Panc1 (cell line): ENCODE measurements at regions not wholly inside any gene's neighbourhood (a gene's known extent, or its start where the extent isn't known, plus 50 kb on each side); places are given as distances from the start of the nearest gene placed in this dataset.

Experiments used
- ATAC-seq: fragments of 200-7000 bp; cut with Tn5 transposase; 2 replicates; pipeline ENCODE4 v1.9.1; 2020; ENCODE audit warnings: mild to moderate bottlenecking, moderate library complexity
- BruUV-seq: library from RNA; stranded (reverse); fragments of 400-500 nt; replicated peaks from 2 replicates; lab custom pipeline; 2021; lab: Mats Ljungman, UMichigan
- CTCF ChIA-PET: fragments of 300-600 bp; sonication (Branson Sonifier 250); formaldehyde crosslinking; loops from one replicate; lab custom pipeline; 2022; ENCODE audit warnings: antibody characterized with exemption; lab: Charles Lee
- POLR2A ChIA-PET: fragments of 300-600 bp; sonication (Branson Sonifier 250); formaldehyde crosslinking; loops from one replicate; lab custom pipeline; 2022; ENCODE audit warnings: antibody characterized with exemption; lab: Charles Lee
- DNase-seq: peaks from one replicate; pipeline ENCODE4 v3.0.0-alpha.2; 2010; ENCODE audit warnings: low read depth, low spot score
- H3K27ac ChIP-seq: 2 replicates; pipeline ENCODE4 v1.5.1; 2011; ENCODE audit warnings: mild to moderate bottlenecking, low read length, inconsistent platforms
- H3K27me3 ChIP-seq: fragments of 200-500 bp; sonication (Bioruptor generic); 2 replicates; pipeline ENCODE4 v1.6.0; 2014; ENCODE audit warnings: low read length, inconsistent platforms; ENCODE audit not compliant: control insufficient read depth, insufficient read depth
- H3K36me3 ChIP-seq: fragments of 200-500 bp; sonication (Bioruptor generic); 2 replicates; pipeline ENCODE4 v1.5.1; 2014; ENCODE audit warnings: inconsistent platforms, mild to moderate bottlenecking, low read length, moderate library complexity; ENCODE audit not compliant: control insufficient read depth, insufficient read depth
- H3K4me1 ChIP-seq: 2 replicates; pipeline ENCODE4 v1.5.1; 2011; ENCODE audit warnings: inconsistent platforms, mild to moderate bottlenecking, low read length, moderate library complexity; ENCODE audit not compliant: control insufficient read depth, insufficient read depth
- H3K4me3 ChIP-seq, 2 experiments: 2 replicates each; pipeline ENCODE4 v1.5.1; 2011 to 2012; ENCODE audit warnings: low read depth in 2 of 2, low read length in 2 of 2, mild to moderate bottlenecking in 2 of 2, inconsistent platforms in 1 of 2, moderate library complexity in 1 of 2
- H3K9me3 ChIP-seq: fragments of 200-500 bp; sonication (Bioruptor generic); 2 replicates; pipeline ENCODE4 v1.5.1; 2014; ENCODE audit warnings: low read depth, mild to moderate bottlenecking, inconsistent platforms, low read length, moderate library complexity; ENCODE audit not compliant: control insufficient read depth, insufficient read depth
- CTCF ChIP-seq: fragments of 450-650 bp; IDR thresholded peaks from 2 replicates; pipeline ENCODE4 v1.5.1; 2017; ENCODE audit warnings: mild to moderate bottlenecking
- POLR2AphosphoS5 ChIP-seq: IDR thresholded peaks from 2 replicates; pipeline ENCODE4 v1.6.1; 2012; ENCODE audit warnings: mild to moderate bottlenecking, low read depth, low read length, moderate library complexity
- REST ChIP-seq, 2 experiments: IDR thresholded peaks; 2 replicates each; pipeline ENCODE4 v1.6.1; 2011 to 2012; ENCODE audit warnings: low read depth in 2 of 2, control low read depth in 1 of 2, low read length in 1 of 2, mild to moderate bottlenecking in 1 of 2, moderate library complexity in 1 of 2; ENCODE audit not compliant: insufficient read depth in 1 of 2
- SIN3A ChIP-seq: IDR thresholded peaks from 2 replicates; pipeline ENCODE4 v1.6.1; 2012; ENCODE audit warnings: low read depth, mild to moderate bottlenecking, low read length, moderate library complexity, borderline replicate concordance; ENCODE audit not compliant: insufficient read depth
- TCF7L2 ChIP-seq: IDR thresholded peaks from 2 replicates; pipeline ENCODE4 v1.6.1; 2011; ENCODE audit warnings: mild to moderate bottlenecking, low read depth, low read length, inconsistent platforms
- in situ Hi-C: cut with HindIII; loops from 2 replicates; pipeline ENCODE4 v1.10.0; 2016; ENCODE audit warnings: low sequenced_read_pairs, low pct_unique_long_range_greater_than_20kb
- intact Hi-C: fragments of 100-400 bp; cut with micrococcal nuclease; formaldehyde crosslinking; loops from one replicate; pipeline ENCODE4 v1.10.0; 2022; ENCODE audit not compliant: unreplicated experiment

GRCh38 chr7:25353196-25353595, 124.9 kb upstream of the NPVF start:
- DNase-seq (no peak), ATAC-seq (no peak)
- intact Hi-C loops (no loop called here), in situ Hi-C loops (no loop called here)
- CTCF ChIA-PET = no interaction called here
- Histone ChIP-seq H3K27ac (no peak overlapping the region), H3K36me3 (no peaks in the 10 kb centered on the region), H3K27me3 (peaks cover 6% of the 10 kb centered on the region; the same call in 1 of the 2 replicates), H3K4me3 (no peak overlapping the region), H3K4me1 (no peaks in the 10 kb centered on the region), H3K9me3 (no peaks in the 10 kb centered on the region)
- no TSS peak for BruUV-seq
- POLR2A ChIA-PET = no interaction called here
- no peak for TF ChIP-seq CTCF
- TF ChIP-seq SIN3A = no peak
- no peak for TF ChIP-seq TCF7L2
- TF ChIP-seq REST (IDR thresholded peaks at IDR 0.05; ENCODE audit: insufficient read depth in 1 of 2, low read depth in 2 of 2, low read length in 1 of 2) = no peak
- no peak for TF ChIP-seq POLR2AphosphoS5

- in situ Hi-C loops (no loop called here), intact Hi-C loops (no loop called here)
- no peaks in the 10 kb centered on the region for H3K4me1 ChIP-seq
- no peaks in the 10 kb centered on the region for H3K9me3 ChIP-seq
- no peak overlapping the region for H3K4me3 ChIP-seq
- ATAC-seq (no peak), DNase-seq (no peak)
- no peak overlapping the region for H3K27ac ChIP-seq
- TF ChIP-seq REST (IDR thresholded peaks at IDR 0.05; ENCODE audit: insufficient read depth in 1 of 2, low read depth in 2 of 2, low read length in 1 of 2) (no peak), TCF7L2 (no peak), CTCF (no peak), POLR2AphosphoS5 (no peak), SIN3A (no peak)
- POLR2A ChIA-PET = no interaction called here
- no TSS peak for BruUV-seq
- H3K27me3 ChIP-seq = peaks cover 6% of the 10 kb centered on the region; the same call in 1 of the 2 replicates
- no peaks in the 10 kb centered on the region for H3K36me3 ChIP-seq
- CTCF ChIA-PET = no interaction called here
These were observed 125.4 kb upstream of the NPVF start for GRCh38 chr7:25353732-25354131.
